Bone marrow (tissue), 2 donors: ENCODE measurements at regions not wholly inside any gene's neighbourhood (a gene's known extent, or its start where the extent isn't known, plus 50 kb on each side); places are given as distances from the start of the nearest gene placed in this dataset.
A peak's percentile ranks its signal among the peaks of the same experiment; 100 is the strongest.

Experiments used
- DNase-seq, 2 donors: peaks; one replicate each; lab custom pipeline; 2025; lab: John Stamatoyannopoulos, UW

- DNase-seq, result no peak
Observed at GRCh38 chr11:95585069-95585751, 204.4 kb downstream of the FAM76B start.

GRCh38 chr11:95584589-95584988 is 205.0 kb downstream of the FAM76B start:
- no peak for DNase-seq

- DNase-seq, result no peak
Observed at GRCh38 chr11:95584180-95584579, 205.4 kb downstream of the FAM76B start.

GRCh38 chr11:95577716-95578460 is 211.7 kb downstream of the FAM76B start:
- DNase-seq, result peak in 1 of 2 donors; percentile 43

- no peak for DNase-seq
Observed at GRCh38 chr11:95576146-95576845, 213.3 kb downstream of the FAM76B start.

GRCh38 chr11:95575517-95575916 is 214.1 kb downstream of the FAM76B start:
- DNase-seq, result no peak

GRCh38 chr11:95571718-95572260 is 217.8 kb downstream of the FAM76B start:
- no peak for DNase-seq

- DNase-seq, result no peak
Observed at GRCh38 chr11:95570845-95571244, 218.7 kb downstream of the FAM76B start.

- no peak for DNase-seq
Observed at GRCh38 chr11:95569207-95569606, 220.4 kb downstream of the FAM76B start.

- no peak for DNase-seq
Observed at GRCh38 chr11:95568281-95568680, 221.3 kb downstream of the FAM76B start.

- DNase-seq, result no peak
Observed at GRCh38 chr11:95567685-95568084, 221.9 kb downstream of the FAM76B start.

GRCh38 chr11:95566211-95566610 is 223.4 kb downstream of the FAM76B start:
- no peak for DNase-seq

- no peak for DNase-seq
Observed at GRCh38 chr11:95565724-95566141, 223.8 kb downstream of the FAM76B start.

- DNase-seq, result no peak
Observed at GRCh38 chr11:95563859-95564258, 225.7 kb downstream of the FAM76B start.

- no peak for DNase-seq
Observed at GRCh38 chr11:95563173-95563572, 226.4 kb downstream of the FAM76B start.

- no peak for DNase-seq
Observed at GRCh38 chr11:95562196-95562921, 227.2 kb downstream of the FAM76B start.

GRCh38 chr11:95559899-95560298 is 229.7 kb downstream of the FAM76B start:
- DNase-seq, result no peak

GRCh38 chr11:95557376-95557775 is 232.2 kb downstream of the FAM76B start:
- no peak for DNase-seq

GRCh38 chr11:95556342-95557163 is 233.0 kb downstream of the FAM76B start:
- DNase-seq, result no peak

GRCh38 chr11:95556011-95556341 is 233.6 kb downstream of the FAM76B start:
- no peak for DNase-seq

GRCh38 chr11:95554911-95555310 is 234.7 kb downstream of the FAM76B start:
- DNase-seq, result no peak
